PC-9 (cell line): ENCODE measurements at regions not wholly inside any gene's neighbourhood (a gene's known extent, or its start where the extent isn't known, plus 50 kb on each side); places are given as distances from the start of the nearest gene placed in this dataset.

Experiments used
- BruUV-seq: library from RNA; stranded (reverse); fragments of 400-500 nt; replicated peaks from 2 replicates; lab custom pipeline; 2021; lab: Mats Ljungman, UMichigan
- CTCF ChIA-PET: fragments of 300-600 bp; sonication (Branson Sonifier 250); formaldehyde crosslinking; loops from one replicate; lab custom pipeline; 2022; ENCODE audit warnings: antibody characterized with exemption; lab: Charles Lee
- POLR2A ChIA-PET: fragments of 300-600 bp; sonication (Branson Sonifier 250); formaldehyde crosslinking; loops from one replicate; lab custom pipeline; 2022; ENCODE audit warnings: antibody characterized with exemption; ENCODE audit not compliant: unreplicated experiment; lab: Charles Lee
- DNase-seq, 2 experiments: peaks; one replicate each; pipeline versions ENCODE4 v3.0.0 to v3.0.0-alpha.2; 2015 to 2022; ENCODE audit warnings: mixed read lengths in 1 of 2
- H2AFZ ChIP-seq: fragments of 200-600 bp; sonication (generic); 2 replicates; pipeline ENCODE4 v1.8.1; 2017; ENCODE audit warnings: antibody characterized with exemption
- H3F3A ChIP-seq: fragments of 200-600 bp; sonication (generic); 2 replicates; pipeline ENCODE4 v1.8.1; 2017; ENCODE audit warnings: antibody characterized with exemption, mild to moderate bottlenecking, low read depth; ENCODE audit not compliant: insufficient read depth
- H3K27ac ChIP-seq: fragments of 200-600 bp; sonication (generic); 2 replicates; pipeline ENCODE4 v1.6.1; 2016; ENCODE audit warnings: mixed run types
- H3K27me3 ChIP-seq: fragments of 200-600 bp; sonication (generic); 2 replicates; pipeline ENCODE4 v1.6.1; 2016; ENCODE audit warnings: low read depth, mixed run types; ENCODE audit not compliant: insufficient read depth
- H3K36me3 ChIP-seq: fragments of 200-600 bp; sonication (generic); 2 replicates; pipeline ENCODE4 v1.6.1; 2016; ENCODE audit warnings: low read depth, mixed run types
- H3K4me1 ChIP-seq: fragments of 200-600 bp; sonication (generic); replicated peaks from 2 replicates; pipeline ENCODE4 v1.6.1; 2016; ENCODE audit warnings: mixed run types; ENCODE audit not compliant: insufficient read depth
- H3K4me2 ChIP-seq: fragments of 200-600 bp; sonication (generic); 2 replicates; pipeline ENCODE4 v1.6.1; 2017; ENCODE audit warnings: mixed run types
- H3K4me3 ChIP-seq: fragments of 200-600 bp; sonication (generic); 2 replicates; pipeline ENCODE4 v1.6.1; 2016; ENCODE audit warnings: mixed run types
- H3K79me2 ChIP-seq: fragments of 200-600 bp; sonication (generic); 2 replicates; pipeline ENCODE4 v1.6.1; 2017; ENCODE audit warnings: low read depth, mixed run types
- H3K9me2 ChIP-seq: fragments of 200-600 bp; sonication (generic); 2 replicates; pipeline ENCODE4 v1.8.1; 2017; ENCODE audit warnings: mild to moderate bottlenecking; ENCODE audit not compliant: insufficient read depth
- H3K9me3 ChIP-seq: fragments of 200-600 bp; sonication (generic); 2 replicates; pipeline ENCODE4 v1.8.1; 2016; ENCODE audit warnings: low read depth; ENCODE audit not compliant: insufficient read depth
- H4K20me1 ChIP-seq: fragments of 200-600 bp; sonication (generic); 2 replicates; pipeline ENCODE4 v1.8.1; 2017; ENCODE audit not compliant: insufficient read depth
- EZH2 ChIP-seq: fragments of 200-600 bp; sonication (generic); IDR thresholded peaks from 2 replicates; pipeline ENCODE4 v1.8.0; 2017; ENCODE audit warnings: antibody characterized with exemption, low read depth
- intact Hi-C: fragments of 100-400 bp; cut with micrococcal nuclease; formaldehyde crosslinking; loops from one replicate; pipeline ENCODE4 v1.10.0; 2022; ENCODE audit not compliant: unreplicated experiment
- TF ChIP-seq, protein P1 (sequence below): fragments of 200-600 bp; sonication (generic); conservative IDR thresholded peaks from 2 replicates; pipeline ENCODE4 v1.6.1; 2017; ENCODE audit warnings: mixed run types, antibody characterized with exemption, mild to moderate bottlenecking, moderate library complexity

DNA sequence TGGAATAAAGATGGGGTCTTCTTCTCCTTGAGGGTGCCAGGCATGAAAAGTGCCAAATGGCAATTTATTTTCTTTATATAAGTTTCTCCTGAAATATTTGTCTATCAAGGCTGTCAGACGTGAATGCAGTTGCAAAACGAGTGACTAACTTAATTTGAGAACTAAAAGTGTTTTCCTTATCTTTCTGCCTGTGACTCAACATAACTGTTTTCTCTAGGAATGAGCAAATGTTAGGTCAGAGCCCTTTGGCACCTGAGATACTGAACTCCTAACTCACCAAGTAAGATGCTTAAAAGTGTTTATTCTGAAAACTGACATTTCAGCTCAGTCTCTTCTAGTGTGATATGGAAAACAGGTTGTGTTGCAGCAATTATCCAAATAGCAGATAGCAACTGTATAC lies 197.0 kb downstream of the STK31 start:
- Histone ChIP-seq H3K9me3 (no peaks in the 10 kb centered on the region; the same call in 1 of the 2 replicates), H3F3A (peaks cover 14% of the 10 kb centered on the region), H3K36me3 (no peaks in the 10 kb centered on the region), H3K4me3 (no peak overlapping the region), H3K4me2 (0 out of 2 replicates have a peak overlapping the region, but pooled peaks have one; percentile 21), H3K9me2 (no peaks in the 10 kb centered on the region; the same call in 1 of the 2 replicates), H3K27ac (no peak overlapping the region), H3K79me2 (no peaks in the 10 kb centered on the region), H4K20me1 (no peaks in the 10 kb centered on the region), H3K4me1 (peaks cover 17% of the 10 kb centered on the region), H2AFZ (no peak overlapping the region), H3K27me3 (no peaks in the 10 kb centered on the region)
- BruUV-seq, result no TSS peak
- peak in 1 of 2 experiments; percentile 90 for DNase-seq
- ChIA-PET CTCF (no interaction called here), POLR2A (no interaction called here)
- TF ChIP-seq EZH2, result no peak
- intact Hi-C loops, result no loop called here

DNA sequence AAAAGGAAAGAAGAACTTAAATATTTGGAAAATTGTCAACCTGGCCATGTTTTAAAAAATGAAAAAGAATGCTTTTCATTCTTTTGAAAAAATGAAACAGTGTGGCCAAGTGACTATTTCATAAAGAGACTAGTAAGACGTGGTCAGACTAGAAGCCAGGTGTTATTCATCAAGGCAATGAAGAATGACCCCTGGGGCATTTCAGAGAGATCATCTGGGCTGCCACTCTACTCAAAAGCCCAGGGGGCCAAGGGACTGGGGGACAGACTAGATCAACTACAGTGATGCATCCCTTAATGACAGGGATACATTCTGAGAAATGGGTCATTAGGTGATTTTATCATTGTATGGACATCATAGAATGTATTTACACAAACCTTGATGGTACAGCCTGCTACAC lies 199.4 kb downstream of the STK31 start:
- Histone ChIP-seq H3K4me2 (no peak overlapping the region), H2AFZ (no peak overlapping the region), H3K27ac (no peak overlapping the region), H3K36me3 (no peaks in the 10 kb centered on the region), H3K79me2 (no peaks in the 10 kb centered on the region), H3K9me2 (no peaks in the 10 kb centered on the region; the same call in 1 of the 2 replicates), H3K4me1 (peaks cover 17% of the 10 kb centered on the region), H3K27me3 (no peaks in the 10 kb centered on the region), H3K4me3 (no peak overlapping the region), H4K20me1 (no peaks in the 10 kb centered on the region), H3K9me3 (no peaks in the 10 kb centered on the region; the same call in 1 of the 2 replicates), H3F3A (peaks cover 14% of the 10 kb centered on the region)
- ChIA-PET POLR2A (no interaction called here), CTCF (no interaction called here)
- no peak for DNase-seq
- no TSS peak for BruUV-seq
- intact Hi-C loops, result no loop called here
- TF ChIP-seq, protein P1, sequence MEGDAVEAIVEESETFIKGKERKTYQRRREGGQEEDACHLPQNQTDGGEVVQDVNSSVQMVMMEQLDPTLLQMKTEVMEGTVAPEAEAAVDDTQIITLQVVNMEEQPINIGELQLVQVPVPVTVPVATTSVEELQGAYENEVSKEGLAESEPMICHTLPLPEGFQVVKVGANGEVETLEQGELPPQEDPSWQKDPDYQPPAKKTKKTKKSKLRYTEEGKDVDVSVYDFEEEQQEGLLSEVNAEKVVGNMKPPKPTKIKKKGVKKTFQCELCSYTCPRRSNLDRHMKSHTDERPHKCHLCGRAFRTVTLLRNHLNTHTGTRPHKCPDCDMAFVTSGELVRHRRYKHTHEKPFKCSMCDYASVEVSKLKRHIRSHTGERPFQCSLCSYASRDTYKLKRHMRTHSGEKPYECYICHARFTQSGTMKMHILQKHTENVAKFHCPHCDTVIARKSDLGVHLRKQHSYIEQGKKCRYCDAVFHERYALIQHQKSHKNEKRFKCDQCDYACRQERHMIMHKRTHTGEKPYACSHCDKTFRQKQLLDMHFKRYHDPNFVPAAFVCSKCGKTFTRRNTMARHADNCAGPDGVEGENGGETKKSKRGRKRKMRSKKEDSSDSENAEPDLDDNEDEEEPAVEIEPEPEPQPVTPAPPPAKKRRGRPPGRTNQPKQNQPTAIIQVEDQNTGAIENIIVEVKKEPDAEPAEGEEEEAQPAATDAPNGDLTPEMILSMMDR, result no peak
- TF ChIP-seq EZH2, result no peak

- no peaks in the 10 kb centered on the region for H3K79me2 ChIP-seq
- peaks cover 4% of the 10 kb centered on the region for H3K4me1 ChIP-seq
- H3K4me3 ChIP-seq, result no peak overlapping the region
- ChIA-PET CTCF (no interaction called here), POLR2A (no interaction called here)
- intact Hi-C loops, result no loop called here
- H3K4me2 ChIP-seq, result no peak overlapping the region
- H3F3A ChIP-seq, result peaks cover 5% of the 10 kb centered on the region
- H3K36me3 ChIP-seq, result no peaks in the 10 kb centered on the region
- no peaks in the 10 kb centered on the region for H3K27me3 ChIP-seq
- H4K20me1 ChIP-seq, result no peaks in the 10 kb centered on the region
- H2AFZ ChIP-seq, result no peak overlapping the region
- H3K27ac ChIP-seq, result no peak overlapping the region
- no peak for DNase-seq
- TF ChIP-seq, protein P1, result no peak
- no peak for TF ChIP-seq EZH2
- H3K9me2 ChIP-seq, result no peaks in the 10 kb centered on the region; the same call in 1 of the 2 replicates
- H3K9me3 ChIP-seq, result no peaks in the 10 kb centered on the region; the same call in 1 of the 2 replicates
- BruUV-seq, result no TSS peak
Observed at GRCh38 chr7:23912065-23912464, 202.0 kb downstream of the STK31 start.

DNA sequence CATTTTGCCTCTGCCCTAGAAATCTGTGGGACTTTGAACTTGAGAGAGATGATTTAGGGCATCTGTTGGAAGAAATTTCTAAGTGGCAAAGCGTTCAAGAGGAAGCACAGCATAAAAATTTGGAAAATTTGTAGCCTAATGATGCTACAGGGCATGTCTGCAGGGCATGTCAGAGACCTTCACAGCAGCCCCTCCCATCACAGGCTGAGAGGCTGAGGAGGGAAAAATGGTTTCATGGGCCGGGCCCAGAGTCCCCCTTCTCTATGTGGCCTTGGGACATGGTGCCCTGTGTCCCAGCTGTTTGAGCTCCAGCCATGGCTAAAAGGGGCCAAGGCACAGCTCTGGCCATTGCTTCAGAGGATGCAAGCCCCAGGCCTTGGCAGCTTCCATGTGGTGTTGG lies 203.0 kb downstream of the STK31 start:
- H3F3A ChIP-seq, result no peaks in the 10 kb centered on the region
- ChIA-PET POLR2A (no interaction called here), CTCF (no interaction called here)
- no peaks in the 10 kb centered on the region; the same call in 1 of the 2 replicates for H3K9me2 ChIP-seq
- no TSS peak for BruUV-seq
- no peaks in the 10 kb centered on the region for H3K27me3 ChIP-seq
- no peak overlapping the region for H3K4me2 ChIP-seq
- H3K27ac ChIP-seq, result no peak overlapping the region
- H3K79me2 ChIP-seq, result no peaks in the 10 kb centered on the region
- TF ChIP-seq, protein P1, result no peak
- no peak for TF ChIP-seq EZH2
- no peak overlapping the region for H3K4me3 ChIP-seq
- H3K4me1 ChIP-seq, result no peaks in the 10 kb centered on the region
- no peaks in the 10 kb centered on the region for H3K36me3 ChIP-seq
- H2AFZ ChIP-seq, result no peak overlapping the region
- no peaks in the 10 kb centered on the region; the same call in 1 of the 2 replicates for H3K9me3 ChIP-seq
- DNase-seq, result no peak
- no peaks in the 10 kb centered on the region for H4K20me1 ChIP-seq
- intact Hi-C loops, result no loop called here
